GM12878 (cell line): ENCODE measurements at regions not wholly inside any gene's neighbourhood (a gene's known extent, or its start where the extent isn't known, plus 50 kb on each side); places are given as distances from the start of the nearest gene placed in this dataset.

Source experiments
- ATAC-seq: fragments of 200-7000 bp; cut with Tn5 transposase; 3 replicates; pipeline ENCODE4 v1.9.1; 2020; ENCODE audit warnings: mild to moderate bottlenecking, moderate library complexity
- BruUV-seq: library from RNA; stranded (reverse); fragments of 400-500 nt; replicated peaks from 2 replicates; lab custom pipeline; 2021; lab: Mats Ljungman, UMichigan
- CTCF ChIA-PET: fragments of 300-600 bp; sonication (Branson Sonifier 250); formaldehyde crosslinking; extraction: SDS; loops from one replicate; lab custom pipeline; 2021; ENCODE audit warnings: inconsistent platforms; lab: Yijun Ruan, JAX
- POLR2A ChIA-PET: fragments of 350-600 bp; formaldehyde crosslinking; extraction: SDS; loops from one replicate; lab custom pipeline; 2021; ENCODE audit warnings: inconsistent platforms; lab: Charles Lee
- RAD21 ChIA-PET: fragments of 300-600 bp; sonication (Branson Sonifier 250); formaldehyde crosslinking; loops from one replicate; lab custom pipeline; 2023; ENCODE audit warnings: antibody characterized with exemption; ENCODE audit not compliant: unreplicated experiment; lab: Charles Lee
- SMC1A ChIA-PET: fragments of 300-600 bp; sonication (Branson Sonifier 250); formaldehyde crosslinking; loops from one replicate; lab custom pipeline; 2023; ENCODE audit not compliant: unreplicated experiment, uncharacterized antibody; lab: Charles Lee
- DNase-seq: peaks from one replicate; pipeline ENCODE4 v3.0.0-alpha.2; 2011; ENCODE audit warnings: low read depth, low spot score
- FAIRE-seq: peaks from 3 replicates; lab custom pipeline; 2011; peaks lifted over from hg19 to GRCh38; lab: Jason Lieb, UNC
- H2AFZ ChIP-seq: 2 replicates; pipeline ENCODE4 v1.6.0; 2011; ENCODE audit warnings: low read depth, low read length, control low read depth; ENCODE audit not compliant: control insufficient read depth
- H3K27ac ChIP-seq: 2 replicates; pipeline ENCODE4 v1.5.1; 2011; ENCODE audit warnings: control low read depth; ENCODE audit not compliant: control insufficient read depth, insufficient read depth
- H3K27me3 ChIP-seq, 2 experiments: replicated peaks in 1 of 2; 2 replicates each; pipeline versions ENCODE4 v1.6.0 to v1.6.1; 2011; ENCODE audit warnings: low read length in 1 of 2; ENCODE audit not compliant: control insufficient read depth in 2 of 2, insufficient read depth in 2 of 2
- H3K36me3 ChIP-seq, 2 experiments: 2 replicates each; pipeline ENCODE4 v1.5.1; 2011; ENCODE audit warnings: low read length in 1 of 2; ENCODE audit not compliant: control insufficient read depth in 2 of 2, insufficient read depth in 2 of 2
- H3K4me1 ChIP-seq: 2 replicates; pipeline ENCODE4 v1.6.1; 2011; ENCODE audit warnings: mild to moderate bottlenecking, low read length, moderate library complexity, mixed read lengths; ENCODE audit not compliant: control insufficient read depth, insufficient read depth
- H3K4me2 ChIP-seq: 2 replicates; pipeline ENCODE4 v1.6.0; 2011; ENCODE audit warnings: control low read depth; ENCODE audit not compliant: control insufficient read depth, insufficient read depth
- H3K4me3 ChIP-seq: fragments of 200-600 bp; sonication (generic); 2 replicates; pipeline ENCODE4 v1.5.1; 2016
- H3K79me2 ChIP-seq: 2 replicates; pipeline ENCODE4 v1.6.0; 2011; ENCODE audit warnings: low read length; ENCODE audit not compliant: control insufficient read depth, insufficient read depth
- H3K9ac ChIP-seq: 2 replicates; pipeline ENCODE4 v1.8.0; 2011; ENCODE audit warnings: low read length, control low read depth, mixed read lengths; ENCODE audit not compliant: control insufficient read depth, insufficient read depth
- H3K9me3 ChIP-seq: replicated peaks from 3 replicates; pipeline ENCODE4 v1.5.1; 2011; ENCODE audit warnings: mild to moderate bottlenecking, low read length; ENCODE audit not compliant: control insufficient read depth, insufficient read depth
- H4K20me1 ChIP-seq: 2 replicates; pipeline ENCODE4 v1.6.0; 2011; ENCODE audit not compliant: control insufficient read depth, insufficient read depth
- EED ChIP-seq: sonication (generic); IDR thresholded peaks from 2 replicates; pipeline ENCODE4 v1.6.1; 2016; ENCODE audit warnings: antibody characterized with exemption, low read depth
- JUNB ChIP-seq: IDR thresholded peaks from 2 replicates; pipeline ENCODE4 v1.6.1; 2016; ENCODE audit warnings: antibody characterized with exemption, mild to moderate bottlenecking
- MEF2B ChIP-seq: fragments of 450-650 bp; IDR thresholded peaks from 2 replicates; pipeline ENCODE4 v1.6.1; 2018; ENCODE audit warnings: mild to moderate bottlenecking, moderate library complexity; ENCODE audit not compliant: partially characterized antibody, poor library complexity, severe bottlenecking
- NR2F1 ChIP-seq: fragments of 450-650 bp; conservative IDR thresholded peaks from 2 replicates; pipeline ENCODE4 v1.6.1; 2017; ENCODE audit warnings: mild to moderate bottlenecking
- POU2F2 ChIP-seq: IDR thresholded peaks from 3 replicates; pipeline ENCODE4 v1.6.1; 2011; ENCODE audit warnings: low read depth, mild to moderate bottlenecking, low read length, borderline replicate concordance
- RAD51 ChIP-seq: fragments of 450-650 bp; IDR thresholded peaks from 2 replicates; pipeline ENCODE4 v1.6.1; 2016; ENCODE audit warnings: moderate library complexity, mild to moderate bottlenecking, inconsistent platforms
- RCOR1 ChIP-seq: conservative IDR thresholded peaks from 2 replicates; pipeline ENCODE4 v1.6.1; 2012; ENCODE audit warnings: low read depth, low read length, improper control_type of control experiment
- RELA ChIP-seq: fragments of 450-650 bp; IDR thresholded peaks from 2 replicates; pipeline ENCODE4 v1.8.0; 2014; ENCODE audit warnings: borderline replicate concordance; ENCODE audit not compliant: partially characterized antibody
- YBX1 ChIP-seq: fragments of 450-650 bp; IDR thresholded peaks from 2 replicates; pipeline ENCODE4 v1.6.1; 2016; ENCODE audit warnings: antibody characterized with exemption
- WGBS: methylation state at CpG from one replicate; pipeline ENCODE4 v1.1.6; 2016; ENCODE audit warnings: low lambda C conversion rate; ENCODE audit not compliant: insufficient replicate concordance, insufficient coverage; ENCODE audit errors: missing lambda C conversion rate; 5-methylcytosine and 5-hydroxymethylcytosine counted together
- in situ Hi-C: fragments of 300-500 bp; cut with MboI; formaldehyde crosslinking; loops from 9 replicates; pipeline ENCODE4 v1.14.3; 2018; ENCODE audit warnings: mixed read lengths
- intact Hi-C: fragments of 100-400 bp; cut with micrococcal nuclease; formaldehyde crosslinking; loops from one replicate; pipeline ENCODE4 v1.14.2; 2022; ENCODE audit not compliant: unreplicated experiment
- TF ChIP-seq, protein P1 (sequence below): IDR thresholded peaks from 2 replicates; pipeline ENCODE4 v1.6.1; 2012; ENCODE audit warnings: low read length, inconsistent platforms
- TF ChIP-seq, protein P2 (sequence below): fragments of 450-650 bp; IDR thresholded peaks from 2 replicates; pipeline ENCODE4 v1.6.1; 2016; ENCODE audit warnings: mild to moderate bottlenecking
- TF ChIP-seq, protein P3 (sequence below), 3 experiments: IDR thresholded peaks in 2 of 3; conservative IDR thresholded peaks in 1 of 3; 2 replicates each; pipeline ENCODE4 v1.5.1; 2011; ENCODE audit warnings: low read depth in 3 of 3, low read length in 3 of 3, mild to moderate bottlenecking in 3 of 3, control low read depth in 2 of 3, moderate library complexity in 2 of 3, inconsistent platforms in 1 of 3, mixed read lengths in 1 of 3; ENCODE audit not compliant: control insufficient read depth in 2 of 3, insufficient read depth in 1 of 3; ENCODE audit errors: extremely low read depth in 1 of 3
- TF ChIP-seq, protein P4 (sequence below): fragments of 450-650 bp; formaldehyde crosslinking; IDR thresholded peaks from 2 replicates; pipeline ENCODE4 v1.4.0; 2022; ENCODE audit warnings: mild to moderate bottlenecking, moderate library complexity

DNA sequence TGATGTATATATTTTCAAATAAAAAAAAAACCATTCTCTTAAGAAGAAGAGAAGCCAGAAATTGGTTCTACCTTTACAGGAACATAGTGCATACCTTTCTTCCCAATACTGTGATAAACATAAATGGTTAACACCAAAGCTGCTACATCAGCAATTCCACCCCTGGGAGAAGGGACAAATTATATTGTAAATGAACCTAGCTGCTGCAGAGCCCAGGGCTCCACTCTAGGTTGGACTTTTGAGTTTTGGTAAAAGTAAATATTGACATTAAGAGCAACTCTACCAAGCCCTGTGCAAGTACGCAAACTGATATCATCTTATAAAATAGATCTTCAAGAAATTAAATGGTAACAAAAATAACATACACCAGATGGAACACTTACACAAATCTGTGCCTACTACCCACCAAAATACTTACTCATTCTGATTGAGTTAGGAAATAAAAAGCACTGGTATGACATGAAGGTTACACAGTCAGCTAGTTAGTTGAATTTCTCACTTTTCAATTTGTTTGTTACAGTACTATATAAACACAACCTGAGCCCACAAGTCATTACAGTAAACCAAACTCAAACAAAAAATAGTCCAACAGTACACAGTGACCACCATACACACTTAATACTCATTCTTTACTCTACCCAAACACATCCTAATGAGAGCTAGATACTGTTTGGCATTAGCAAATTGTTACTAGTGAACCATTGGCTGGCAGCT, 223.3 kb upstream of the HEY2 start (continued):
- TF ChIP-seq, protein P1, sequence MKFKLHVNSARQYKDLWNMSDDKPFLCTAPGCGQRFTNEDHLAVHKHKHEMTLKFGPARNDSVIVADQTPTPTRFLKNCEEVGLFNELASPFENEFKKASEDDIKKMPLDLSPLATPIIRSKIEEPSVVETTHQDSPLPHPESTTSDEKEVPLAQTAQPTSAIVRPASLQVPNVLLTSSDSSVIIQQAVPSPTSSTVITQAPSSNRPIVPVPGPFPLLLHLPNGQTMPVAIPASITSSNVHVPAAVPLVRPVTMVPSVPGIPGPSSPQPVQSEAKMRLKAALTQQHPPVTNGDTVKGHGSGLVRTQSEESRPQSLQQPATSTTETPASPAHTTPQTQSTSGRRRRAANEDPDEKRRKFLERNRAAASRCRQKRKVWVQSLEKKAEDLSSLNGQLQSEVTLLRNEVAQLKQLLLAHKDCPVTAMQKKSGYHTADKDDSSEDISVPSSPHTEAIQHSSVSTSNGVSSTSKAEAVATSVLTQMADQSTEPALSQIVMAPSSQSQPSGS, result no peak
- TF ChIP-seq RCOR1 (no peak), NR2F1 (no peak), RAD51 (no peak)

DNA sequence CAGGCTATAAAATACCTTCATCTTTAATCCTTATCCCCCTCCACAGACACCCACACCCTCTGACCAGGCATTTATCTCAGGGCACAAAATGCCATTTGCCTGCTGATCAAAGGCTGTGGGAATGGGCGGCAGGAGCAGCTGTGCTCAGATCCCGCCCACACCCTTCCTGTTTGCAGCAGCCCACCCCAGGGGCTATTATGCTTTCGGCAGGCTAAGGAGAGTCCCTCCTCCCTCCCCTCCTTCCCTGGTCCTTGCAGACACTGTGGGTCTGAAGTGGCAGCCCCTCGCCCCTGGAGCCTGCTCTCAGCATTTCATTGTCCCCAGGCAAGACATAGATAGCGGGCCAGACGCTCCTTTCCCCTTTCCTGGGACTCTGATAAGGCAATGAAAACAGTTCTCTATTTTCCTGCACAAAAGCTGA, 220.8 kb upstream of the HEY2 start:
- intact Hi-C loops, result no loop called here
- ChIA-PET CTCF (no interaction called here), POLR2A (no interaction called here), SMC1A (no interaction called here), RAD21 (no interaction called here)
- Histone ChIP-seq H3K9me3 (no peaks in the 10 kb centered on the region), H4K20me1 (no peaks in the 10 kb centered on the region), H3K9ac (no peak overlapping the region), H3K27me3 (peaks cover 0 to 1% of the 10 kb centered on the region in 2 experiments; a peak in 2 of 4 replicates), H3K4me3 (no peak overlapping the region), H3K79me2 (no peaks in the 10 kb centered on the region), H2AFZ (no peak overlapping the region), H3K4me1 (no peaks in the 10 kb centered on the region), H3K36me3 (no peaks in the 10 kb centered on the region), H3K4me2 (no peak overlapping the region), H3K27ac (no peak overlapping the region)
- no peak for ATAC-seq
- no peak for FAIRE-seq
- in situ Hi-C loops, result loop anchor here (10.0 kb wide), 1 partner anchor 236 kb away; no protein-coding TSS in a partner anchor
- BruUV-seq, result no TSS peak
- under 1% methylated on average over 6 of the region's 6 CpGs for WGBS
- no peak for DNase-seq
- TF ChIP-seq EED (no peak), YBX1 (no peak), JUNB (no peak), RELA (no peak), POU2F2 (no peak), MEF2B (no peak)
- TF ChIP-seq, protein P2, sequence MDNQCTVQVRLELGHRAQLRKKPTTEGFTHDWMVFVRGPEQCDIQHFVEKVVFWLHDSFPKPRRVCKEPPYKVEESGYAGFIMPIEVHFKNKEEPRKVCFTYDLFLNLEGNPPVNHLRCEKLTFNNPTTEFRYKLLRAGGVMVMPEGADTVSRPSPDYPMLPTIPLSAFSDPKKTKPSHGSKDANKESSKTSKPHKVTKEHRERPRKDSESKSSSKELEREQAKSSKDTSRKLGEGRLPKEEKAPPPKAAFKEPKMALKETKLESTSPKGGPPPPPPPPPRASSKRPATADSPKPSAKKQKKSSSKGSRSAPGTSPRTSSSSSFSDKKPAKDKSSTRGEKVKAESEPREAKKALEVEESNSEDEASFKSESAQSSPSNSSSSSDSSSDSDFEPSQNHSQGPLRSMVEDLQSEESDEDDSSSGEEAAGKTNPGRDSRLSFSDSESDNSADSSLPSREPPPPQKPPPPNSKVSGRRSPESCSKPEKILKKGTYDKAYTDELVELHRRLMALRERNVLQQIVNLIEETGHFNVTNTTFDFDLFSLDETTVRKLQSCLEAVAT, result no peak
- TF ChIP-seq, protein P3, sequence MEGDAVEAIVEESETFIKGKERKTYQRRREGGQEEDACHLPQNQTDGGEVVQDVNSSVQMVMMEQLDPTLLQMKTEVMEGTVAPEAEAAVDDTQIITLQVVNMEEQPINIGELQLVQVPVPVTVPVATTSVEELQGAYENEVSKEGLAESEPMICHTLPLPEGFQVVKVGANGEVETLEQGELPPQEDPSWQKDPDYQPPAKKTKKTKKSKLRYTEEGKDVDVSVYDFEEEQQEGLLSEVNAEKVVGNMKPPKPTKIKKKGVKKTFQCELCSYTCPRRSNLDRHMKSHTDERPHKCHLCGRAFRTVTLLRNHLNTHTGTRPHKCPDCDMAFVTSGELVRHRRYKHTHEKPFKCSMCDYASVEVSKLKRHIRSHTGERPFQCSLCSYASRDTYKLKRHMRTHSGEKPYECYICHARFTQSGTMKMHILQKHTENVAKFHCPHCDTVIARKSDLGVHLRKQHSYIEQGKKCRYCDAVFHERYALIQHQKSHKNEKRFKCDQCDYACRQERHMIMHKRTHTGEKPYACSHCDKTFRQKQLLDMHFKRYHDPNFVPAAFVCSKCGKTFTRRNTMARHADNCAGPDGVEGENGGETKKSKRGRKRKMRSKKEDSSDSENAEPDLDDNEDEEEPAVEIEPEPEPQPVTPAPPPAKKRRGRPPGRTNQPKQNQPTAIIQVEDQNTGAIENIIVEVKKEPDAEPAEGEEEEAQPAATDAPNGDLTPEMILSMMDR (IDR thresholded peaks at IDR 0.05 in 2 of 3, conservative IDR thresholded peaks at IDR 0.05 in 1 of 3; ENCODE audit: control insufficient read depth in 2 of 3, extremely low read depth in 1 of 3, insufficient read depth in 1 of 3, low read depth in 3 of 3, low read length in 3 of 3), result no peak
- TF ChIP-seq, protein P4, sequence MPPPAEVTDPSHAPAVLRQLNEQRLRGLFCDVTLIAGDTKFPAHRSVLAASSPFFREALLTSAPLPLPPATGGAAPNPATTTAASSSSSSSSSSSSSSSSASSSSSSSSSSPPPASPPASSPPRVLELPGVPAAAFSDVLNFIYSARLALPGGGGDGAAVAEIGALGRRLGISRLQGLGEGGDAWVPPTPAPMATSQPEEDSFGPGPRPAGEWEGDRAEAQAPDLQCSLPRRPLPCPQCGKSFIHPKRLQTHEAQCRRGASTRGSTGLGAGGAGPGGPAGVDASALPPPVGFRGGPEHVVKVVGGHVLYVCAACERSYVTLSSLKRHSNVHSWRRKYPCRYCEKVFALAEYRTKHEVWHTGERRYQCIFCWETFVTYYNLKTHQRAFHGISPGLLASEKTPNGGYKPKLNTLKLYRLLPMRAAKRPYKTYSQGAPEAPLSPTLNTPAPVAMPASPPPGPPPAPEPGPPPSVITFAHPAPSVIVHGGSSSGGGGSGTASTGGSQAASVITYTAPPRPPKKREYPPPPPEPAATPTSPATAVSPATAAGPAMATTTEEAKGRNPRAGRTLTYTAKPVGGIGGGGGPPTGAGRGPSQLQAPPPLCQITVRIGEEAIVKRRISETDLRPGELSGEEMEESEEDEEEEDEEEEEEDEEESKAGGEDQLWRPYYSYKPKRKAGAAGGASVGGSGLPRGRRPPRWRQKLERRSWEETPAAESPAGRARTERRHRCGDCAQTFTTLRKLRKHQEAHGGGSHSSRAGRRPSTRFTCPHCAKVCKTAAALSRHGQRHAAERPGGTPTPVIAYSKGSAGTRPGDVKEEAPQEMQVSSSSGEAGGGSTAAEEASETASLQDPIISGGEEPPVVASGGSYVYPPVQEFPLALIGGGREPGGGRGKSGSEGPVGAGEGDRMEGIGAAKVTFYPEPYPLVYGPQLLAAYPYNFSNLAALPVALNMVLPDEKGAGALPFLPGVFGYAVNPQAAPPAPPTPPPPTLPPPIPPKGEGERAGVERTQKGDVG (CRISPR knock-in tag), result no peak
